Left ventricle myocardium inferior (tissue), 1 donor: ENCODE measurements at regions not wholly inside any gene's neighbourhood (a gene's known extent, or its start where the extent isn't known, plus 50 kb on each side); places are given as distances from the start of the nearest gene placed in this dataset.

Experiments
- DNase-seq: peaks from one replicate; pipeline ENCODE4 v3.0.0-alpha.2; 2020
- H3K27ac ChIP-seq: fragments of 200-600 bp; replicated peaks from 2 replicates; pipeline ENCODE4 v1.8.0; 2021
- H3K27me3 ChIP-seq: fragments of 200-600 bp; 2 replicates; pipeline ENCODE4 v1.8.0; 2021; ENCODE audit warnings: low read depth
- H3K36me3 ChIP-seq: fragments of 200-600 bp; 2 replicates; pipeline ENCODE4 v1.8.0; 2021
- H3K4me1 ChIP-seq: fragments of 200-600 bp; 2 replicates; pipeline ENCODE4 v1.8.0; 2021
- H3K4me3 ChIP-seq: fragments of 200-600 bp; 2 replicates; pipeline ENCODE4 v1.8.0; 2021; ENCODE audit warnings: mild to moderate bottlenecking, moderate library complexity
- H3K9me3 ChIP-seq: fragments of 200-600 bp; replicated peaks from 2 replicates; pipeline ENCODE4 v1.8.0; 2021
- CTCF ChIP-seq: fragments of 200-600 bp; IDR thresholded peaks from 2 replicates; pipeline ENCODE4 v1.8.0; 2021; ENCODE audit warnings: antibody characterized with exemption, mild to moderate bottlenecking, borderline replicate concordance
- intact Hi-C: fragments of 100-400 bp; cut with micrococcal nuclease; formaldehyde crosslinking; loops from one replicate; pipeline ENCODE4 v1.11.0; 2022
- donor health status: DM: no; HTN: yes; CAD: no; lungs with severe emphysema.

- H3K4me3 ChIP-seq, result no peak overlapping the region
- no peak overlapping the region for H3K27ac ChIP-seq
- intact Hi-C loops, result no loop called here
- no peaks in the 10 kb centered on the region for H3K9me3 ChIP-seq
- H3K27me3 ChIP-seq, result no peaks in the 10 kb centered on the region
- TF ChIP-seq CTCF, result no peak
- H3K4me1 ChIP-seq, result no peaks in the 10 kb centered on the region
- DNase-seq, result no peak
- no peaks in the 10 kb centered on the region for H3K36me3 ChIP-seq
Observed at GRCh38 chr4:58723954-58724353, 1613.8 kb upstream of the IGFBP7 start.

- Histone ChIP-seq H3K27ac (no peak overlapping the region), H3K27me3 (no peaks in the 10 kb centered on the region), H3K4me3 (no peak overlapping the region), H3K9me3 (peaks cover 21% of the 10 kb centered on the region), H3K4me1 (no peaks in the 10 kb centered on the region), H3K36me3 (no peaks in the 10 kb centered on the region)
- TF ChIP-seq CTCF, result no peak
- no peak for DNase-seq
- intact Hi-C loops, result no loop called here
Observed at GRCh38 chr4:58711039-58711438, 1600.9 kb upstream of the IGFBP7 start.

- H3K4me3 ChIP-seq, result no peak overlapping the region
- intact Hi-C loops, result no loop called here
- H3K4me1 ChIP-seq, result no peaks in the 10 kb centered on the region
- H3K9me3 ChIP-seq, result peaks cover 3% of the 10 kb centered on the region
- no peak overlapping the region for H3K27ac ChIP-seq
- no peaks in the 10 kb centered on the region for H3K36me3 ChIP-seq
- TF ChIP-seq CTCF, result no peak
- no peak for DNase-seq
- no peaks in the 10 kb centered on the region for H3K27me3 ChIP-seq
Observed at GRCh38 chr4:58688568-58688967, 1578.4 kb upstream of the IGFBP7 start.

DNA sequence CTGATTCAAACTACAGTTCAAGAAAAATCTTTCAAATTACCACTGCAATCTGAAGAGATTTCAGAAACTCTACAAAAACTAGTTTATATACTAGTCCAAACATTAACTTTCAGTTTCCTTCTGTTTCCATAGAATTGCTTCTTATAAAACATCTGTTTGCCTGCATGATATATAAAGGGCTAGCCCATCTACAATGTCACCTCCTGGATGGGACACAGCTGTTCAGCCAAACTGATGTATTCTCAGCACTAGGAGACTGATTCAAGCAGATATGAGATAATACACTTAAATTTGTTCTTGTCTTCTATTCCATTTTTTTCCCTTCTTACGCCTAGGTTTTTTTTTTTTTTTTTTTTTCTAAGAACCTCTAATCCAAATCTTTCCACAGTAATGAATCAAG is 1569.7 kb upstream of the IGFBP7 start:
- H3K36me3 ChIP-seq, result no peaks in the 10 kb centered on the region
- no peaks in the 10 kb centered on the region for H3K9me3 ChIP-seq
- no peaks in the 10 kb centered on the region for H3K4me1 ChIP-seq
- TF ChIP-seq CTCF, result no peak
- no peak overlapping the region for H3K27ac ChIP-seq
- no peak for DNase-seq
- H3K27me3 ChIP-seq, result no peaks in the 10 kb centered on the region
- intact Hi-C loops, result no loop called here
- H3K4me3 ChIP-seq, result no peak overlapping the region

- no peaks in the 10 kb centered on the region for H3K27me3 ChIP-seq
- intact Hi-C loops, result no loop called here
- TF ChIP-seq CTCF, result no peak
- H3K4me3 ChIP-seq, result no peak overlapping the region
- DNase-seq, result no peak
- peaks cover 7% of the 10 kb centered on the region for H3K9me3 ChIP-seq
- H3K4me1 ChIP-seq, result no peaks in the 10 kb centered on the region
- no peak overlapping the region for H3K27ac ChIP-seq
- H3K36me3 ChIP-seq, result no peaks in the 10 kb centered on the region
Observed at GRCh38 chr4:58679051-58679450, 1568.9 kb upstream of the IGFBP7 start.

- TF ChIP-seq CTCF, result no peak
- Histone ChIP-seq H3K27me3 (no peaks in the 10 kb centered on the region), H3K36me3 (no peaks in the 10 kb centered on the region), H3K4me3 (no peak overlapping the region), H3K4me1 (no peaks in the 10 kb centered on the region), H3K27ac (no peak overlapping the region), H3K9me3 (peaks cover 25% of the 10 kb centered on the region)
- intact Hi-C loops, result no loop called here
- no peak for DNase-seq
Observed at GRCh38 chr4:58669783-58670182, 1559.6 kb upstream of the IGFBP7 start.
